ENCODE measurements at regions not wholly inside any gene's neighbourhood (a gene's known extent, or its start where the extent isn't known, plus 50 kb on each side); places are given as distances from the start of the nearest gene placed in this dataset.

DNA sequence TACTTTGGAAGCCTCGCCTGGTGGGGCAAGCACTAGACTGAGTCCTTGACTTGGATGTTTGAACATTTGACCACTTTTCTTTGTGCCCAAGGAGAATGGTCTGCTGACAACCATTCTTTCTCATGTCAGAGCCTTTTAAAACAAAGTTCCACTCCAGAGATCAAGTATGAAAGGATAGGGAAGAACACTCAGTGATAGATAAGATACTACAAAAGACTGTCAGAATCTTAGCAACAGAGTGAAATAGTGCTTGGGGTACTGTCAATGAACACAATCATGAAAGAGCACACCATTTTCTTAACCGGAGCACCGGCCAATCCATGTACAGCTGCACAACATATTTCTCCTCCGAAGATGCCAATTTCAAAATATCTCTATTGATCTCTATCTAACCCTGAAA, 82.8 kb upstream of the ADO start:
- Mint-ChIP-seq H3K36me3 (ENCODE audit: low read depth) (no peaks in the 10 kb centered on the region), H3K4me1 (ENCODE audit: low read depth) (peaks cover 6% of the 10 kb centered on the region), H3K27me3 (ENCODE audit: low read depth) (peaks cover 8% of the 10 kb centered on the region), H3K9me3 (ENCODE audit: insufficient read depth) (no peaks in the 10 kb centered on the region), H3K4me3 (no peak overlapping the region), H3K27ac (no peak overlapping the region)
- ChIA-PET POLR2A (no interaction called here), CTCF (no interaction called here)
- ATAC-seq (no peak), DNase-seq (no peak)

DNA sequence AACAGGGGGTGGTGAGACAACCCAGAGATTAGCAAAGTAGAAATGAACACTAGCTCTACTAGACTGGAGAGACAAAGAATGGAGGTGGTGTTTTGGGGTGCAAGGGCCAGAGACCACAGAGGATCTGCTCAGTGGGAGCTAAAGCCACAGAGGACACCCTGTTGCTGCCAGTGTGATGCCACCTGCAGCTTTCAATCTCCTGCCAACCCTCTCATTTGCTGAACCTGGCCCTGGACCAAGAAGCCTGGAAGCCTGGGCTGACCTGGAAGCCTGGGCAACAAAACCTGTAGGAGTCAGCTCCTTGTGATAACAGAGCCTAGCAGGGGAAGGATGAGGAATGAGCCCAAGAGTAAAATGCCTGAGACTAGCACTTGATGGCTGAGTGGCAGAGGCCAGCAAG, 81.1 kb upstream of the ADO start:
- CTCF ChIA-PET: no interaction called here
- DNase-seq (no peak), ATAC-seq (no peak)
- POLR2A ChIA-PET: interaction anchor here (0.6 to 0.7 kb wide), 2 partner anchors 81 to 190 kb away, joined by 3 to 4 read pairs; partner anchors contain the start of gene ADO
- no peaks in the 10 kb centered on the region for H3K9me3 Mint-ChIP-seq (ENCODE audit: insufficient read depth)
- peaks cover 8% of the 10 kb centered on the region for H3K27me3 Mint-ChIP-seq (ENCODE audit: low read depth)
- no peak overlapping the region for H3K27ac Mint-ChIP-seq
- H3K4me3 Mint-ChIP-seq: no peak overlapping the region
- H3K4me1 Mint-ChIP-seq (ENCODE audit: low read depth): peaks cover 12% of the 10 kb centered on the region
- no peaks in the 10 kb centered on the region for H3K36me3 Mint-ChIP-seq (ENCODE audit: low read depth)

DNA sequence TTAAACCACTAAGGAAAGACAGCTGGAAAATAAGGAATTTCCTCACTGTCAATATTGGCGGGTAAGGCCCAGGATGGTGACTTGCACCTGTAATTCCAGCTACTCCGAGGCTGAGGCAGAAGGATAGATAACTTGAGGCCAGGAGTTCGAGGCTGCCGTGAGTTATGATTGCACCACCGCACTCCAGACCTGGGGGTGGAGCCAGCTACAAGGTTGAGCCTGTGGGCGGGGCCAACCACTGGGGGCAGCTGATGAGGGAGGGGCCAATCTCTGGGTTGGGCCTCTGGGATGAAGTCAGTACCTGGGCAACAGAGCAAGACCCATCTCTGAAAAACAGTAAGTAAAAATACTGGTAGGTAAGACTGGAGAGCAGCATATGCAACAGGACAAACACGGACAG, 80.1 kb upstream of the ADO start:
- H3K9me3 Mint-ChIP-seq (ENCODE audit: insufficient read depth): no peaks in the 10 kb centered on the region
- peaks cover 8% of the 10 kb centered on the region for H3K27me3 Mint-ChIP-seq (ENCODE audit: low read depth)
- no peak overlapping the region for H3K4me3 Mint-ChIP-seq
- H3K27ac Mint-ChIP-seq: no peak overlapping the region
- DNase-seq (no peak), ATAC-seq (no peak)
- CTCF ChIA-PET: interaction anchor here (1.1 to 1.3 kb wide), 4 partner anchors 14 to 82 kb away, joined by 3 to 6 read pairs (median 4); no protein-coding TSS in a partner anchor
- POLR2A ChIA-PET: no interaction called here
- peaks cover 23% of the 10 kb centered on the region for H3K4me1 Mint-ChIP-seq (ENCODE audit: low read depth)
- H3K36me3 Mint-ChIP-seq (ENCODE audit: low read depth): no peaks in the 10 kb centered on the region

DNA sequence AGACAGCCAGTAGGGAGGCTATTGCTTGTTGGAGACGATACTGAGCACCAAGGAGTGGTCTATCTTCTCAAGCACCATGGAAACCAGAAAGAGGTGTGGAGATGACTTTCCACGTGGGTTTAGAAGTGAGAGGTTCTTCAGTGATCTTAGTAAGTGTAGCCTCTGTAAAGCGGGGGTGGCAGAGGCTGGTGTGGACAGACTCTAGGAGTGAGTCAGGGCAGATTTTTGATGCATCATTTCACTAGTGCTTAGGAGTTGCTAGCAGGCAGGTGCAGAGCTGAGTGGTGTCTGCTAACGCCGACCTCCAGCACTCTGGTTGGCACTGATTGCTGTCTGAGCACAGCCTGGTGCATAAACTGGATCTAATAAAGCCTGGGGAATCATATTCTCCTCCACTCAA, 78.4 kb upstream of the ADO start:
- peaks cover 10% of the 10 kb centered on the region for H3K27me3 Mint-ChIP-seq (ENCODE audit: low read depth)
- H3K27ac Mint-ChIP-seq: no peak overlapping the region
- H3K36me3 Mint-ChIP-seq (ENCODE audit: low read depth): no peaks in the 10 kb centered on the region
- POLR2A ChIA-PET: no interaction called here
- peak; percentile 16 for ATAC-seq
- no peak for DNase-seq
- no peaks in the 10 kb centered on the region for H3K9me3 Mint-ChIP-seq (ENCODE audit: insufficient read depth)
- no peak overlapping the region for H3K4me3 Mint-ChIP-seq
- H3K4me1 Mint-ChIP-seq (ENCODE audit: low read depth): peaks cover 23% of the 10 kb centered on the region
- CTCF ChIA-PET: no interaction called here

DNA sequence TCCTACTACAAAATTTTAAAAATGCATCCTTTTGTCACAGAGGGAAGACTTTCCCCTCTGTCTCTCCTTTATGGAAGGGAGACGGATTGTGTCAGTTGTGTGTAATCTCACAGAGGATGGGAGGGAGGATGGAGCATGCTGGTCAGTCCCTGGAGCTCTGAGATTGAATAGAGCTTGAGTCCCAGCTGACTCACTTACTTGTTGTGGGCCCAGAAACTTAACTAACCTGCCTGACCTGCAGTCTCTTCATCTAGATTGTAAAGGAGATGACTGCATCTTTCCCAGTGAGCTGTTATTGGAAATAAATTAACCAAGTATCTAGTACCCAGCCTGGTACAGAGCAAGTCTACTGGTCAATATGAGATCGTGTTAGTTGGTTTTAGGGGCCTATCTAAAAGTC, 77.9 kb upstream of the ADO start:
- no peak for ATAC-seq
- H3K27me3 Mint-ChIP-seq (ENCODE audit: low read depth): peaks cover 11% of the 10 kb centered on the region

DNA sequence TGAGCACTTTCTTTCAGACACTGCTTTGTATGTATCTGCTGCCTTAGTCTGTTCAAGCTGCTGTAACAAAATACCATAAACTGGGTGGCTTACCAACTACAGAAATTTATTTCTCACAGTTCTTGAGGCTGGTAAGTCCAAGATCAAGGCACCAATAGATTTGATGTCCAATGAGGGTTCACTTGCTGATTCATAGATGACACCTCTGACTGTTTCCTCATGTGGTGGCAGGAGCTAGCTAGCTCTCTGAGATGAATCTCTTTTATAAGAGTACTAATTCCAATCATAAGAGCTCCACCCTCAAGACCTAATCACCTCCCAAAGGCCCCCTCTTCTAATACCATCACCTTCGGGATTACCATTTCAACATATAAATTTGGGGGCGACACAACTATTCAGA, 76.6 kb upstream of the ADO start:
- Mint-ChIP-seq H3K27me3 (ENCODE audit: low read depth) (peaks cover 6% of the 10 kb centered on the region), H3K36me3 (ENCODE audit: low read depth) (no peaks in the 10 kb centered on the region), H3K4me3 (no peak overlapping the region), H3K9me3 (ENCODE audit: insufficient read depth) (no peaks in the 10 kb centered on the region), H3K27ac (no peak overlapping the region), H3K4me1 (ENCODE audit: low read depth) (peaks cover 23% of the 10 kb centered on the region)
- ChIA-PET POLR2A (interaction anchor here (0.6 to 1.1 kb wide), 3 partner anchors 76 to 118 kb away, joined by 3 read pairs; partner anchors contain the start of gene ADO), CTCF (interaction anchor here (1.0 to 2.7 kb wide), 6 partner anchors 9 to 117 kb away, joined by 4 to 13 read pairs (median 4); no protein-coding TSS in a partner anchor)
- ATAC-seq: no peak
- no peak for DNase-seq

More for the DNA sequence above, 77.9 kb upstream of the ADO start:
- POLR2A ChIA-PET: no interaction called here
- no peak for DNase-seq
- Mint-ChIP-seq H3K36me3 (ENCODE audit: low read depth) (no peaks in the 10 kb centered on the region), H3K27ac (no peak overlapping the region), H3K9me3 (ENCODE audit: insufficient read depth) (no peaks in the 10 kb centered on the region), H3K4me3 (no peak overlapping the region), H3K4me1 (ENCODE audit: low read depth) (peaks cover 23% of the 10 kb centered on the region)
- CTCF ChIA-PET: no interaction called here

DNA sequence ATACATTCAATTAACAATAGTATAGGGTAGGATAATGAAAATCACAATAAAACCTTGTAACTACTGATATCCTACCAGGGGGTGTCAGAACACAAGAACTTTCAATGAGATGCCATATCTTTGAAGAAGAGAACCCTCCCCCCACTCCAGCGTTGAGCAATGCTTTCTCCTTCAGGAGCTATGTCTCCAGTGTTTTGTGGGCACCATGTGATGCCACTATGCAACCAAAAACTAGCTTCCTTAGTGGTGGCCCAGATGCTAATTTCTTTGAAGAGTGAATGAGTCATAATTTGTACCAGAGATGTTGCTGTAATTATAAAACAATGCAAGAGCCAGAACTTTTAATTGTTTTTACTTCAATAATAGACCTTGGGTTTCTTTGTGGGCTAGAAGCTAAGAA, 76.0 kb upstream of the ADO start:
- Mint-ChIP-seq H3K9me3 (ENCODE audit: insufficient read depth) (no peaks in the 10 kb centered on the region), H3K4me3 (no peak overlapping the region), H3K4me1 (ENCODE audit: low read depth) (peaks cover 23% of the 10 kb centered on the region), H3K27ac (peak overlapping the region; percentile 23), H3K36me3 (ENCODE audit: low read depth) (no peaks in the 10 kb centered on the region), H3K27me3 (ENCODE audit: low read depth) (peaks cover 5% of the 10 kb centered on the region)
- DNase-seq: peak; percentile 40
- ChIA-PET CTCF (interaction anchor here (0.8 to 2.7 kb wide), 7 partner anchors 9 to 118 kb away, joined by 3 to 13 read pairs (median 4); no protein-coding TSS in a partner anchor), POLR2A (interaction anchor here (0.6 to 1.1 kb wide), 2 partner anchors 76 to 119 kb away, joined by 3 read pairs; partner anchors contain the start of gene ADO)
- ATAC-seq: no peak

DNA sequence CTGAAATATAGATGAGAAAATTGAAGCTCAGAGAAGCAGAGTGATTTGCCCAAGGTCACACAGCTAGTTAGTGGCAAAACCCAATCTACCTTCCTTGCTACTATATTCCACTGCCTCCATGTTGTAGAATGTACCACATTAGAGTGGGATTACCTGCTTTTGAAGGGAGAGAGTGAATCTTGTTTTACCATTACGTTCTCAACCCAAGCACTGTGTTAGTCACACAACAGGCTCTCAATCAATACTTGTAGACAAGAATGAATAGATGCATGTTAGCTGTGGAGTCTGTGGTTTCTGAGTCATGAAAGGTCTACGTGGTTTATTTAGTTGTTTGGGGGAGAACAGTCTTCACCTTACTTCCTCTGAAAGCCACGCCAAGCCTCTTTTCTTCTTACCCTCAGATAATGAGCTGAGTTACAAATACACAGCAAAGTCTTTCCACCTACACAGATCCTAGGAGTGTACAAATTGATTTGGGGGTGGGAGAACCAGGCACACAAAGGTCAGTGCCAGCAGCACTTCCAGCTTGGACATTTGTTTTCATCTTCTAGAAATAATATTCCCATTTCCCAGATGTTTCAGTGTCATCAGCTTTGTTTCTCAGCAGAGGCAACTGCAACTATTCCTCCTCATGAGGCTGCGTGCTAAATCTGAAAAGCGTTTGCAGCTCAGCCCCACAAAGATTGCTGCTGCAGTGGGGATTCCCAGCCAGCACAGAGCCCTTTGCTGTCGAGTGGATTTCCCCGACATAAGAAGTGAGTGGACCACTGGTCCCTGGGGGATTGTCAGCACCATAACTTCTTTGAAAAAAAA, 71.5 kb upstream of the ADO start:
- ChIA-PET CTCF (interaction anchor here (0.7 to 4.7 kb wide), 18 partner anchors 17 to 627 kb away, joined by 3 to 39 read pairs (median 5); partner anchors contain the start of gene EGR2), POLR2A (interaction anchor here (0.7 to 3.9 kb wide), 10 partner anchors 16 to 96 kb away, joined by 3 to 31 read pairs (median 6); partner anchors contain the start of genes ADO and EGR2)
- Mint-ChIP-seq H3K4me3 (no peak overlapping the region), H3K4me1 (ENCODE audit: low read depth) (peaks cover 16% of the 10 kb centered on the region), H3K27ac (no peak overlapping the region), H3K9me3 (ENCODE audit: insufficient read depth) (peaks cover 2% of the 10 kb centered on the region), H3K36me3 (ENCODE audit: low read depth) (no peaks in the 10 kb centered on the region), H3K27me3 (ENCODE audit: low read depth) (peaks cover 5% of the 10 kb centered on the region)
- DNase-seq (peak; percentile 80), ATAC-seq (peak; percentile 89)

DNA sequence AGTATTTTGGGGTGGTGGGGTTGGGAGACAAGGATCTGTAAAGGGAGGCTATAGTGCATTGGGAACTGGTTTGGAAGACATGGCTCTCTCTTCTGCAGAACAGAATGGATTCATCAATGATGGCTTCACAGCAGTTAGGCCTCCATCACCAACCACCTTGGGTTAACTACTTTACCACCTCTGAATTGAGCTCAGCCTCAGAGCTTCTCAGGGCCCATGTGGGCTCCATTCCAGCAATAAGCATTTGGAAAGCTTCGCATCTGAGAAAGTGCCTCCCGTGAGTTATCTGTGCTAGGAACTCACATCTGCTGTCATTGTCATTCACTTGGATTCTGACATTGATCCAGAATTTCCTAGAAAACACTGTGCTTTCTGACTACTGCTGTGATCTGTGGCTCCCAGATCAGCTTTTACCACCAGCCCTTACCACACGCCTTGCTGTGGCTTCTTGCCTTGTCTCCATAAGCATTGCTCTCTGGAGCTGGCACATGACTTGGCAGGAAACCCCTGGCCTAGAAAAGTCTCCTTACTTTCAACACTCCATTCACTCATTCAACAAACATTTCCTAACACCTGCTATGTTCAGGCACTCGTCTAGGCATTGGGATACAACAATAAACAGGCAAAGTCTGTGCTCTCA, 70.7 kb upstream of the ADO start:
- Mint-ChIP-seq H3K36me3 (ENCODE audit: low read depth) (no peaks in the 10 kb centered on the region), H3K27ac (no peak overlapping the region), H3K27me3 (ENCODE audit: low read depth) (peaks cover 5% of the 10 kb centered on the region), H3K4me1 (ENCODE audit: low read depth) (peaks cover 8% of the 10 kb centered on the region), H3K9me3 (ENCODE audit: insufficient read depth) (peaks cover 2% of the 10 kb centered on the region), H3K4me3 (no peak overlapping the region)
- ChIA-PET POLR2A (interaction anchor here (0.7 to 3.9 kb wide), 9 partner anchors 15 to 96 kb away, joined by 3 to 31 read pairs (median 7); partner anchors contain the start of genes ADO and EGR2), CTCF (interaction anchor here (0.9 to 4.7 kb wide), 17 partner anchors 16 to 123 kb away, joined by 3 to 39 read pairs (median 5); partner anchors contain the start of gene EGR2)
- DNase-seq: peak; percentile 69
- peak; percentile 37 for ATAC-seq

DNA sequence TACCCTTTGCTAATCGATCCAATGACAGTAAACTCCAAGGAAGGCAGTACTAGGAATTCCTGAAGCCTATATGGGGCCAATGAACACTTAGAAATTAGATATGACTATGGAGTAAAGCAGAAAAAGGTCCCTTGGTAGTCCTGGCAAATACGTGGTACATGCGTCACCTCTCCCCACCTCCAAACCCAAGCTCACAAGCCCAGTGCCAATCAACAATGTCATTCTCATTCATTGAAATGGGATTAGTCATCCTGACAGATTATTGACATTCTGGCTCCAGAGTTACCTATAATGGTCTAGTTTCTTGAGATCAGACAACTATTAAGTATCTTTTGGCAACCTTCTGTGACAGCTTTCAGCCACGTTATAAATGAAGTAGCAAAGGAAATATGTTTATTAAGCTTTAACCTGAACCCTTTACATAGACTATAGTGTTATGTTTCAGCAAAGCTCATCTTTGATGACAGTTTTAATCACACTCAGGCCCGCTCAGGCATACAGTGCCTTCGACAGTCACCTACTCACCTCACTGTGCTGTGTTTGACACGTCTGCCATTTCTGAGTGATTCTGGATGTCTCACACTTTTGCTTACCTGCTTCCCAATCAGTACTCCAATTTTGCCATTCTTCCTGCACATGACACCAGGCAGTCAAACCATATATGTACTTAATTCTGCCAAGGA, 69.6 kb upstream of the ADO start:
- H3K27ac Mint-ChIP-seq: no peak overlapping the region
- H3K27me3 Mint-ChIP-seq (ENCODE audit: low read depth): peaks cover 5% of the 10 kb centered on the region
- CTCF ChIA-PET: interaction anchor here (0.5 to 4.7 kb wide), 12 partner anchors 10 to 124 kb away, joined by 3 to 39 read pairs (median 6); partner anchors contain the start of gene EGR2
- POLR2A ChIA-PET: interaction anchor here (0.7 to 3.9 kb wide), 6 partner anchors 69 to 119 kb away, joined by 3 to 31 read pairs (median 5); partner anchors contain the start of genes ADO and EGR2
- H3K9me3 Mint-ChIP-seq (ENCODE audit: insufficient read depth): peaks cover 2% of the 10 kb centered on the region
- no peaks in the 10 kb centered on the region for H3K36me3 Mint-ChIP-seq (ENCODE audit: low read depth)
- H3K4me3 Mint-ChIP-seq: no peak overlapping the region
- ATAC-seq (no peak), DNase-seq (no peak)
- H3K4me1 Mint-ChIP-seq (ENCODE audit: low read depth): peaks cover 2% of the 10 kb centered on the region

DNA sequence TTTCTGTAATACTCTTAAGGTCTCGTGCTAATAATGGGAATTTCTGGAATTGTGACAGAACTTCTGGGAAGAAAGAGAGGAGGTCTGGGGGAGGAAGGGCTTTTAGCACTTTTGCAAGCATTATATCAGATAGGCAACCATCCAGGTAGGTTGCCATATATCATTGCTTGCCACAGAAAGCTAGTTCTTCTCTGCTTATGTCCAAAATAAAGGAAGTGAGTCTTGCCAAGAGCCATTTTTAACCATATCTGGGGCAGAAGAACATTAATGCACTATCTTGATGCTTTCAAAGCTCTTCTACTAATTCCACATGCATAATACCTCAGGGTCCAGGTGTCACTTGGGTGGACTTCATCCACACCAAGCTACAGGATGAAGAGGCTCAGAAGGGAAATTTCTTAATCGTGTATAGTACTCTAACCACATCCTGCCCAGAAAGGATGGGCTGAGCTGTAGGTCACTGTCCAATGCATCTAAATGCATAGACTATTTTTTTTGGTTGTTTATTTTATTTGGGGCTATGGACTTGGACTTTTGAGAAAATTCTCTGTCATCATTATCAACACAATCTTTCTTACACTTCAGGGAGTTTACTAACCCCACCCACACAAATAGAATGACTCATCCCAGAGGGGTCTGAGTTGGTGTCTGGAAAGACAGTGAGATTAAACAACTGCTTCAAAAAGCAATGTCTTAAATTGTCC, 68.9 kb upstream of the ADO start:
- Mint-ChIP-seq H3K4me3 (no peak overlapping the region), H3K27me3 (ENCODE audit: low read depth) (peaks cover 4% of the 10 kb centered on the region), H3K36me3 (ENCODE audit: low read depth) (no peaks in the 10 kb centered on the region), H3K9me3 (ENCODE audit: insufficient read depth) (peaks cover 2% of the 10 kb centered on the region), H3K27ac (no peak overlapping the region), H3K4me1 (ENCODE audit: low read depth) (peaks cover 2% of the 10 kb centered on the region)
- ATAC-seq (no peak), DNase-seq (no peak)
- POLR2A ChIA-PET: interaction anchor here (0.6 to 3.9 kb wide), 3 partner anchors 81 to 120 kb away, joined by 3 to 28 read pairs (median 5); partner anchors contain the start of gene EGR2
- CTCF ChIA-PET: interaction anchor here (0.5 to 4.7 kb wide), 7 partner anchors 11 to 125 kb away, joined by 3 to 39 read pairs (median 7); partner anchors contain the start of gene EGR2

All from activated CD8-positive, alpha-beta T cell treated with anti-CD3 and anti-CD28 coated beads, Interleukin-2, amount 10 ng/mL, durations not matched to agents 7 days and 5 days (primary cell).